Erythroblast (primary cell): ENCODE measurements at regions not wholly inside any gene's neighbourhood (a gene's known extent, or its start where the extent isn't known, plus 50 kb on each side); places are given as distances from the start of the nearest gene placed in this dataset.

Source experiments
- GATA1 ChIP-seq: IDR thresholded peaks from 2 replicates; pipeline ENCODE4 v1.6.1; 2011; ENCODE audit warnings: low read depth, mild to moderate bottlenecking, control low read depth, low read length, moderate library complexity
- POLR2A ChIP-seq: IDR thresholded peaks from 2 replicates; pipeline ENCODE4 v1.6.1; 2011; ENCODE audit warnings: mild to moderate bottlenecking, low read length

GRCh38 chr5:136434795-136435194 is 69.5 kb upstream of the TRPC7 start:
- TF ChIP-seq POLR2A (no peak), GATA1 (no peak)
